Fibroblast of pulmonary artery (primary cell): ENCODE measurements at regions not wholly inside any gene's neighbourhood (a gene's known extent, or its start where the extent isn't known, plus 50 kb on each side); places are given as distances from the start of the nearest gene placed in this dataset.

Experiments
- DNase-seq: peaks from one replicate; pipeline ENCODE4 v3.0.0-alpha.2; 2010; ENCODE audit warnings: low read depth
- H3K4me3 ChIP-seq: replicated peaks from 2 replicates; pipeline ENCODE4 v1.5.1; 2011; ENCODE audit warnings: low read depth, mild to moderate bottlenecking, control low read depth, low read length, moderate library complexity
- CTCF ChIP-seq: IDR thresholded peaks from 2 replicates; pipeline ENCODE4 v1.5.1; 2011; ENCODE audit warnings: mild to moderate bottlenecking, control low read depth, low read length, inconsistent platforms; ENCODE audit errors: missing control alignments

- no peak for DNase-seq
- TF ChIP-seq CTCF: no peak
- H3K4me3 ChIP-seq: no peak overlapping the region
Measured at GRCh38 chr9:108417312-108417711, 438.5 kb downstream of the ACTL7B start.

GRCh38 chr9:108416324-108416723 lies 439.5 kb downstream of the ACTL7B start:
- TF ChIP-seq CTCF: no peak
- DNase-seq: peak; percentile 7

GRCh38 chr9:108413809-108414208 lies 442.0 kb downstream of the ACTL7B start:
- TF ChIP-seq CTCF: no peak
- H3K4me3 ChIP-seq: no peak overlapping the region
- DNase-seq: no peak

More at GRCh38 chr9:108416324-108416723, 439.5 kb downstream of the ACTL7B start:
- H3K4me3 ChIP-seq: no peak overlapping the region

GRCh38 chr9:108412755-108413154 lies 443.0 kb downstream of the ACTL7B start:
- no peak overlapping the region for H3K4me3 ChIP-seq
- no peak for TF ChIP-seq CTCF
- DNase-seq: no peak

- TF ChIP-seq CTCF: no peak
- H3K4me3 ChIP-seq: no peak overlapping the region
- no peak for DNase-seq
Measured at GRCh38 chr9:108411632-108412031, 444.2 kb downstream of the ACTL7B start.

GRCh38 chr9:108410161-108410560 lies 445.6 kb downstream of the ACTL7B start:
- TF ChIP-seq CTCF: no peak
- H3K4me3 ChIP-seq: no peak overlapping the region
- no peak for DNase-seq

- no peak for TF ChIP-seq CTCF
- DNase-seq: no peak
- H3K4me3 ChIP-seq: no peak overlapping the region
Measured at GRCh38 chr9:108400297-108400696, 455.5 kb downstream of the ACTL7B start.
